GM12874 (cell line): ENCODE measurements at regions not wholly inside any gene's neighbourhood (a gene's known extent, or its start where the extent isn't known, plus 50 kb on each side); places are given as distances from the start of the nearest gene placed in this dataset.

Source experiments
- CTCF ChIP-seq: IDR thresholded peaks from 2 replicates; pipeline ENCODE4 v1.5.1; 2011; ENCODE audit warnings: low read depth, mild to moderate bottlenecking, control low read depth, low read length, moderate library complexity; ENCODE audit not compliant: insufficient read depth

GRCh38 chr1:235059221-235059620 is 69.4 kb downstream of the TOMM20 start:
- TF ChIP-seq CTCF, result no peak

GRCh38 chr1:235058695-235059094 is 69.9 kb downstream of the TOMM20 start:
- no peak for TF ChIP-seq CTCF

DNA sequence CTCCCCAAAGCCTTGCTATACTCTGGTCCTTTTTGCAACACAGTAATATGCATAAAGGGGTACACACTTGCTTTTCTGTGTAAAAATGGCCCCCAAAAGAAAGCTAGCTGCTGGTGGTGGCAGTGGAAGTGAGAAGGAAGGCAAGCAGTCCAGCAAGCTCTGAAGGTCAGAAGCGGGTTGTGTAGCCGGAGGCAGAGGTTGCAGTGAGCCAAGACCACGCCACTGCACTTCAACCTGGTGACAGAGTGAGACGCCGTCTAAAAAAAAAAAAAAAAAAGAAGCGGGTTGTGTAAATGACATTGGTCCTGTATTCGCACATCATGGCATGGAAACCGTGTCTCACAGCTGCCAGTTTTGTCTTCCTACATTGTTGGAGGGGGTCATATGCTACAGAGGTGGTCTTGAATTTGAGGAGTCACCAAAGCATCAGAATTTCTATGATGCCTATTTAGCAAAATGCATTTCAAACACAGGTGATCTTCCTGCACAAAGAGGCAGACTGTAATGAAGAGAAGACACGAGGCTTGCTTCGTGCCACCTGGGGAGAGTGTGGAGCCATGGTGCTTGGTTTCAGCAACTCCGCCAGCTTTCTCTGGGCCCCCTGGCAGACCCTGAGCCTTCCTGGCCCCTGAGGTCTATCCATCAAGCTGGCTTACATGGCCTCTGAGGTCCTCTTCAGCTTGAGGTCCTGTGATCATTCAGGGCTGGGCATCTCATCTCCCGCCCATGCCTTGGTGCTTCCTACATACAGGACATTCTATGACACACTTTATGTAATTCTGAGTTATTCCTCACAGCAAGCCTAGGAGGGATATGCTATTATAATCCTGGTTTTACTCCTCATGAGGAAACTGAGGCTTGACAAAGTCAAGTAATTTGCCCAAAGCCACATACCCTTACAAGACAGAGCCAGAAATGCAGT is 71.0 kb downstream of the TOMM20 start:
- no peak for TF ChIP-seq CTCF

DNA sequence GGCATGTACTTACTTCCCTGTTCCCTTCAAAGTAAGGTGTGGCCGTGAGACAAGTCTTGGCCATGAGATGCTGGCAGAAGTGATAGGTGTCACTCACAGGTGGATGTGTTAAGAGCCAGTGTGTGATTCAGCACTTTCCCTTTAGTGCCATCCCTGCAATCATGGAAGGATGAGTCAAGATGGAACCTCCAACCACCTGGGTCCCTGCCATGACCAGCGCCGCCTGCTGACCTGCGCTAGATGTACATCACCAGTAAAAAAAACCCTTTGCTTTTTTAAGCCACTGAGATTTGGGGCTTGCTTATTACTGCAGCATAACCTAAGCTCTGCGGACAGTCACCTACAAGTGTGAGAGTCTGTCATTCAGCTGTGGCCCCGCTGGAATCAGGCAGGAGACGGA is 71.7 kb downstream of the TOMM20 start:
- peak; percentile 4; the same call in 1 of the 2 replicates for TF ChIP-seq CTCF

DNA sequence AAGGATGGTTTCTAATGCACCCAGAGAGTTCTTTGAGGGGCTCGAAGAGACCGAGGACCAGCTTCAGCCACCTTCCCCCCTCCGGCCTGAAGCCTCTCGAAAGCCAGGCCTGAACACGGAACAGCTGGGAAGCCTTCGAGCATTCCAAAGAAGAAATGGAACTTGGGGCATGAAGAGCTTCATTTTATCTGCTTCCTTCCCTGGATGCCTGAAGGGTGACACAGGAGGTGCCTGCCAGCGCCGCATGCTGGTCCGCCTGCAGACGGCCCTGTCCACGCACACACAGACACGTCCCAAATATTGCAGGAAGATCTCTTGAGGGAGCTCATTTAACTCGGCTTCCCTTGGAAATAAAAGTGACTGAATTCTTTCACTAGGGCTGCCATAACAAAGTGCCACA is 73.7 kb downstream of the TOMM20 start:
- TF ChIP-seq CTCF, result no peak

- TF ChIP-seq CTCF, result no peak
These were observed 74.2 kb downstream of the TOMM20 start for GRCh38 chr1:235054466-235054865.

DNA sequence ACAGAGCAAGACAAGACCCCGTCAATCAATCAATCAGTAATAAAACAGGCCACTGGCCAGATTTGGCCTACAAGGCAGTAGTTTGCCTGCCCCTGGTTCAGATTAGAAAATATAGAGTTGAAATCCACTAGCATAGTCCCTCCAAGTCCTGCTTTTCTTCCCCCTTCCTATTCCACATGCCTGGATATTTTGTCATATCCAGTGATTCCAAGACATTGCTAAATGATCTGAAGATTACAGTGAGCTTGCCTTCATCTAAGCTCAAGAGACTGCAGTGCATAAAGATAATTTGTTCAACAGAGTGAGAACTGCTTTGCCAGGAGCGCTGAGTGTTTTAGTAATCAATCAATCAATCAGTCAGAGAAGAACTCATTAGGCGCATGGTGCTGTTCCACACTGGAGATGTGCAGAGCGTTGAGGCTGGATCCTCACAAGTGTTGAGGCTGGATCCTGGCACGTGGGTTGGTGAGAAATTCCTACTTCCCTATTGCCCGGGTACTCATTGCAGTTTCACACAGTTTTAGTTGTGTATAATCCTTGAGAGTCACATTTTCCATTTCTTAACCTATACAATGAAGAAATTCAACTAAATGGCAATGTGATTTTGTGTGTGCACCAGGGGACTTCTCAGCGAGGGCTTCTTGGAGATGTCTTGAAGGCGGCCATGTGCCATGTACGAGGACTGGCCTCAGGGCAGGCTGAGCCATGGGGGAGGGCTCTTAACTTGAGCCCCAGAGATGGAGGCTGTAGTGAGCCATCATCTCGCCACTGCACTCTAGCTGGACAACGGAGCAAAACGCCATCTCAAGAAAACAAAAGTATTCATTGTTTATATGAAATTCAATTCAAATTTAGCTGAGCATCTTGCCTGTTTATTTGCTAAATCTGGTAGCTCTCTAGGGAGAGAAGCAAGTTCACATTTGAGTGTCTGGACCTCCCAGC is 76.3 kb downstream of the TOMM20 start:
- TF ChIP-seq CTCF, result no peak
